ENCODE measurements at regions not wholly inside any gene's neighbourhood (a gene's known extent, or its start where the extent isn't known, plus 50 kb on each side); places are given as distances from the start of the nearest gene placed in this dataset.

GRCh38 chr3:190721330-190721729, 141.2 kb downstream of the GMNC start:
- DNase-seq = peak; percentile 53

GRCh38 chr3:190718671-190719070, 143.8 kb downstream of the GMNC start:
- DNase-seq = no peak

- no peak for DNase-seq
Measured at GRCh38 chr3:190718097-190718496, 144.4 kb downstream of the GMNC start.

GRCh38 chr3:190716961-190717360, 145.5 kb downstream of the GMNC start:
- no peak for DNase-seq

GRCh38 chr3:190716211-190716610, 146.3 kb downstream of the GMNC start:
- DNase-seq = no peak

- DNase-seq = no peak
Measured at GRCh38 chr3:190710723-190711122, 151.8 kb downstream of the GMNC start.

- DNase-seq = no peak
Measured at GRCh38 chr3:190709351-190709773, 153.1 kb downstream of the GMNC start.
